Endothelial cell of umbilical vein (primary cell): ENCODE measurements at regions not wholly inside any gene's neighbourhood (a gene's known extent, or its start where the extent isn't known, plus 50 kb on each side); places are given as distances from the start of the nearest gene placed in this dataset.

Experiments used
- BruUV-seq: library from RNA; stranded (reverse); fragments of 400-500 nt; replicated peaks from 2 replicates; lab custom pipeline; 2021; lab: Mats Ljungman, UMichigan
- CTCF ChIA-PET: fragments of 300-600, 350-600 bp; sonication (Branson Sonifier 250); formaldehyde crosslinking; loops from one replicate; lab custom pipeline; 2021; ENCODE audit warnings: antibody characterized with exemption, inconsistent platforms; lab: Charles Lee
- POLR2A ChIA-PET: fragments of 300-600, 350-600 bp; sonication (Branson Sonifier 250); formaldehyde crosslinking; loops from one replicate; lab custom pipeline; 2021; ENCODE audit warnings: antibody characterized with exemption, inconsistent platforms; lab: Charles Lee
- DNase-seq: peaks from one replicate; pipeline ENCODE4 v3.0.0-alpha.2; 2011; ENCODE audit warnings: low read depth, low spot score
- FAIRE-seq: peaks from 2 replicates; lab custom pipeline; 2011; peaks lifted over from hg19 to GRCh38; lab: Jason Lieb, UNC
- H2AFZ ChIP-seq: 2 replicates; pipeline ENCODE4 v1.6.0; 2012; ENCODE audit warnings: low read depth, low read length, control low read depth, inconsistent platforms
- H3K27ac ChIP-seq: 2 replicates; pipeline ENCODE4 v1.5.1; 2011; ENCODE audit warnings: low read depth, mild to moderate bottlenecking, control low read depth, low read length, moderate library complexity; ENCODE audit not compliant: insufficient read depth
- H3K27me3 ChIP-seq, 2 experiments: 2 replicates each; pipeline versions ENCODE4 v1.6.0 to v1.6.1; 2011; ENCODE audit warnings: low read length in 2 of 2, mixed read lengths in 1 of 2; ENCODE audit not compliant: control insufficient read depth in 2 of 2, insufficient read depth in 2 of 2
- H3K36me3 ChIP-seq, 2 experiments: 2 replicates in 1 of 2; 3 replicates in 1 of 2; pipeline ENCODE4 v1.5.1; 2011; ENCODE audit warnings: low read length in 2 of 2, mild to moderate bottlenecking in 1 of 2, moderate library complexity in 1 of 2; ENCODE audit not compliant: control insufficient read depth in 2 of 2, insufficient read depth in 2 of 2; ENCODE audit errors: extremely low read depth in 1 of 2
- H3K4me1 ChIP-seq: 3 replicates; pipeline ENCODE4 v1.5.1; 2011; ENCODE audit warnings: mild to moderate bottlenecking, low read length; ENCODE audit not compliant: control insufficient read depth, insufficient read depth; ENCODE audit errors: extremely low read depth
- H3K4me2 ChIP-seq: 2 replicates; pipeline ENCODE4 v1.6.1; 2011; ENCODE audit warnings: low read length, control low read depth, mixed read lengths; ENCODE audit not compliant: insufficient read depth
- H3K4me3 ChIP-seq, 3 experiments: fragments of 200-600 bp in 1 of 3; sonication (generic), shearing (Covaris generic) in 1 of 3; replicated peaks in 1 of 3; 2 replicates each; pipeline ENCODE4 v1.5.1; 2011 to 2016; ENCODE audit warnings: control low read depth in 3 of 3, low read length in 3 of 3, mild to moderate bottlenecking in 2 of 3, inconsistent platforms in 1 of 3, low read depth in 1 of 3, moderate library complexity in 1 of 3; ENCODE audit not compliant: insufficient read depth in 1 of 3
- H3K79me2 ChIP-seq: 2 replicates; pipeline ENCODE4 v1.6.0; 2012; ENCODE audit warnings: low read length, inconsistent platforms; ENCODE audit not compliant: control insufficient read depth, insufficient read depth
- H3K9ac ChIP-seq: replicated peaks from 2 replicates; pipeline ENCODE3; 2011; ENCODE audit warnings: low read length, control low read depth; ENCODE audit not compliant: insufficient read depth; ENCODE audit errors: extremely low read depth
- H3K9me1 ChIP-seq: replicated peaks from 3 replicates; pipeline ENCODE4 v1.6.0; 2011; ENCODE audit warnings: mild to moderate bottlenecking, low read length; ENCODE audit not compliant: control insufficient read depth, insufficient read depth; ENCODE audit errors: extremely low read depth
- H3K9me3 ChIP-seq: replicated peaks from 2 replicates; pipeline ENCODE4 v1.5.1; 2012; ENCODE audit warnings: low read length, inconsistent platforms; ENCODE audit not compliant: control insufficient read depth, insufficient read depth
- H4K20me1 ChIP-seq: replicated peaks from 2 replicates; pipeline ENCODE3; 2011; ENCODE audit warnings: mild to moderate bottlenecking, low read length; ENCODE audit not compliant: control insufficient read depth, insufficient read depth; ENCODE audit errors: extremely low read depth
- CTCF ChIP-seq, 2 donors: IDR thresholded peaks; 1 replicate in 1 of 2; 2 replicates in 1 of 2; pipeline ENCODE4 v1.5.1; 2011; ENCODE audit warnings: low read length in 2 of 2, mild to moderate bottlenecking in 2 of 2, moderate library complexity in 2 of 2, control low read depth in 1 of 2, inconsistent platforms in 1 of 2, low read depth in 1 of 2; ENCODE audit not compliant: insufficient read depth in 1 of 2; ENCODE audit errors: extremely low read depth in 1 of 2
- EZH2 ChIP-seq: IDR thresholded peaks from 2 replicates; pipeline ENCODE4 v1.6.1; 2012; ENCODE audit warnings: borderline replicate concordance, low read depth, mild to moderate bottlenecking, moderate library complexity, low read length, inconsistent platforms; ENCODE audit not compliant: severe bottlenecking
- FOS ChIP-seq: IDR thresholded peaks from 2 replicates; pipeline ENCODE4 v1.6.1; 2011; ENCODE audit warnings: mild to moderate bottlenecking, low read length, moderate library complexity, borderline replicate concordance; ENCODE audit not compliant: insufficient read depth
- GATA2 ChIP-seq: IDR thresholded peaks from 2 replicates; pipeline ENCODE4 v1.7.0; 2011; ENCODE audit warnings: low read depth, mild to moderate bottlenecking, moderate library complexity, mixed read lengths, low read length; ENCODE audit not compliant: insufficient read length, insufficient read depth
- JUN ChIP-seq: IDR thresholded peaks from 2 replicates; pipeline ENCODE4 v1.6.1; 2011; ENCODE audit warnings: borderline replicate concordance, low read depth; ENCODE audit not compliant: insufficient read length, insufficient read depth
- MAX ChIP-seq: IDR thresholded peaks from 2 replicates; pipeline ENCODE4 v1.6.1; 2011; ENCODE audit not compliant: insufficient read depth, insufficient read length
- MYC ChIP-seq: IDR thresholded peaks from one replicate; pipeline ENCODE4 v1.6.1; 2011; ENCODE audit warnings: mild to moderate bottlenecking, low read depth, low read length
- POLR2A ChIP-seq: IDR thresholded peaks from 2 replicates; pipeline ENCODE4 v1.6.1; 2012; ENCODE audit warnings: low read depth, mild to moderate bottlenecking, control low read depth, low read length
- POLR2AphosphoS5 ChIP-seq: IDR thresholded peaks from 2 replicates; pipeline ENCODE4 v1.6.1; 2012; ENCODE audit warnings: low read depth, mild to moderate bottlenecking, control low read depth, low read length, moderate library complexity; ENCODE audit not compliant: insufficient read depth
- dilution Hi-C: fragments of 300-500 bp; cut with MboI; formaldehyde crosslinking; loops from one replicate; pipeline ENCODE4 v1.15.0; 2019; ENCODE audit warnings: low sequenced_read_pairs; ENCODE audit not compliant: extremely low pct_ligation_motif_present
- intact Hi-C: fragments of 100-400 bp; cut with micrococcal nuclease; formaldehyde crosslinking; loops from one replicate; pipeline ENCODE4 v1.10.0; 2022

- Histone ChIP-seq H3K79me2 (no peaks in the 10 kb centered on the region), H3K9me1 (no peaks in the 10 kb centered on the region), H3K4me3 (no peak overlapping the region), H3K4me2 (no peak overlapping the region), H3K27me3 (no peaks in the 10 kb centered on the region), H3K36me3 (no peaks in the 10 kb centered on the region), H3K27ac (no peak overlapping the region), H3K9ac (no peak overlapping the region), H4K20me1 (no peaks in the 10 kb centered on the region), H2AFZ (no peak overlapping the region), H3K4me1 (no peaks in the 10 kb centered on the region), H3K9me3 (no peaks in the 10 kb centered on the region)
- FAIRE-seq (no peak), DNase-seq (no peak)
- intact Hi-C loops = no loop called here
- dilution Hi-C loops = no loop called here
- no peak for TF ChIP-seq MAX
- TF ChIP-seq GATA2 = no peak
- TF ChIP-seq CTCF (IDR thresholded peaks at IDR 0.05; ENCODE audit: extremely low read depth in 1 of 2, insufficient read depth in 1 of 2, low read depth in 1 of 2, low read length in 2 of 2) = no peak
- TF ChIP-seq POLR2A = no peak
- no peak for TF ChIP-seq MYC
- no peak for TF ChIP-seq FOS
- no peak for TF ChIP-seq POLR2AphosphoS5
- TF ChIP-seq JUN = no peak
- TF ChIP-seq EZH2 = no peak
- ChIA-PET CTCF (no interaction called here), POLR2A (no interaction called here)
- no TSS peak for BruUV-seq
These were observed 206.3 kb downstream of the RAD51AP2 start for GRCh38 chr2:17311771-17312511.
